AG09319 (cell line): ENCODE measurements at regions not wholly inside any gene's neighbourhood (a gene's known extent, or its start where the extent isn't known, plus 50 kb on each side); places are given as distances from the start of the nearest gene placed in this dataset.

Source experiments
- DNase-seq: peaks from one replicate; pipeline ENCODE4 v3.0.0-alpha.2; 2010; ENCODE audit warnings: low read depth; ENCODE audit errors: extremely low read depth
- TF ChIP-seq, protein P1 (sequence below): IDR thresholded peaks from 2 replicates; pipeline ENCODE4 v1.5.1; 2011; ENCODE audit warnings: low read depth, mild to moderate bottlenecking, inconsistent platforms, low read length, moderate library complexity

DNA sequence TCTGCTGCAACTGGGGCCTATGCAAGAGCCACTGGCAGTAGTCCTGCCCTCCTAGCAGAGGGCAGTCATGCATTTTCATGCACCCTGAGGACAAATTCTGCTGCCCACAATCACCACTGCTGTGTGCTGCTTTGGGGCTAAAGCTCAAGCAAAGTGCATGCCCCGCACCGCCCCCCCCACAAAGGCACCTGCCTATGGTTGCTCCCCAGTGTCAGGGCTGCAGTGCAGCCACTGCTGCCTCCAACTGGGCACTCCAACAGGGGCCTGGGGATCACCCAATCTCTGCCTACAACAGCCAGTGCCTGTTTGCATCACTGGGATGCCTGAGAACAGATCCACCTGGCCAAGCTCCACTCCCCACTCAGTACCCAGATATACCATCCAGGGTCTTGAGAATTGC is 417.0 kb downstream of the HTR7 start:
- TF ChIP-seq, protein P1, sequence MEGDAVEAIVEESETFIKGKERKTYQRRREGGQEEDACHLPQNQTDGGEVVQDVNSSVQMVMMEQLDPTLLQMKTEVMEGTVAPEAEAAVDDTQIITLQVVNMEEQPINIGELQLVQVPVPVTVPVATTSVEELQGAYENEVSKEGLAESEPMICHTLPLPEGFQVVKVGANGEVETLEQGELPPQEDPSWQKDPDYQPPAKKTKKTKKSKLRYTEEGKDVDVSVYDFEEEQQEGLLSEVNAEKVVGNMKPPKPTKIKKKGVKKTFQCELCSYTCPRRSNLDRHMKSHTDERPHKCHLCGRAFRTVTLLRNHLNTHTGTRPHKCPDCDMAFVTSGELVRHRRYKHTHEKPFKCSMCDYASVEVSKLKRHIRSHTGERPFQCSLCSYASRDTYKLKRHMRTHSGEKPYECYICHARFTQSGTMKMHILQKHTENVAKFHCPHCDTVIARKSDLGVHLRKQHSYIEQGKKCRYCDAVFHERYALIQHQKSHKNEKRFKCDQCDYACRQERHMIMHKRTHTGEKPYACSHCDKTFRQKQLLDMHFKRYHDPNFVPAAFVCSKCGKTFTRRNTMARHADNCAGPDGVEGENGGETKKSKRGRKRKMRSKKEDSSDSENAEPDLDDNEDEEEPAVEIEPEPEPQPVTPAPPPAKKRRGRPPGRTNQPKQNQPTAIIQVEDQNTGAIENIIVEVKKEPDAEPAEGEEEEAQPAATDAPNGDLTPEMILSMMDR, result no peak
- no peak for DNase-seq

- TF ChIP-seq, protein P1, result no peak
- no peak for DNase-seq
These were observed 414.5 kb downstream of the HTR7 start for GRCh38 chr10:90443342-90443741.

- DNase-seq, result no peak
- TF ChIP-seq, protein P1, result no peak
These were observed 410.0 kb downstream of the HTR7 start for GRCh38 chr10:90447831-90448230.

DNA sequence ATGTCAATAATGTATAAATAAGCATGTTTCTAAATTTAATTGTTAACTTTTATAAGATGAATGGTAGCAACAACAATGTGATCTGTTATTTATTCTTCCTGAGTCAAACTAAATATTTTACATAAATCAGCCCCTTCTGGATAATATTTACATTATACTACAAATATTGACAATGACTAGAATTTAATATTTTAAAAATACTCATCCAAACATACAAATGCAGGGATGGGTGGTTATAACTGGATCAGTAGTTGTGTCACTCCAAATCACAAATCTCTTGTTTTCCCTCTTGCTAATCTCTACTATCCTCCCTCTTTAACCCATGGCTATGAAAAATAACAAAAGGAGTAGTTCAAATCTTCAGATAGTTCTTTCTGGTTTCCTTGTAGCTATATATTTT is 407.0 kb downstream of the HTR7 start:
- no peak for DNase-seq
- TF ChIP-seq, protein P1, result no peak

GRCh38 chr10:90451283-90451682 is 406.6 kb downstream of the HTR7 start:
- TF ChIP-seq, protein P1, result no peak
- DNase-seq, result no peak

DNA sequence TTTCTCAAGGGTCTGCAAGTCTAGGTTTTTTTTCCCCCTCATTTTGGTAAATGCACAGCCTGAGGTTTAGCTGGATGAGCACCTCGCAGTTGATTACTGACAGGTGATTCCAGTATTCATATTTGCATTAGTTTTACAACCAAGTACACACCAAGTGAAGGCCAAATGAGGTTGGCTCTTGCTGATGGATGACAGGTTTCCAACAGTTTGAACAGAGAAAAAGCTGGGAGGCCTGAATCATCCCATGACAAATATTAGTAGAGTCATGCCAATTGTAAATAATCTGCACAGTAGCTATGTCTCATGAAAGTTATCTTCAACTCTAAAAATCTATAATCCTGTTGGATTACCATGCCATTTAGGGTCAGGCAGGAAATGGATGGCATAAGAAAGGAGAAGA is 399.8 kb downstream of the HTR7 start:
- no peak for DNase-seq
- TF ChIP-seq, protein P1, result no peak

DNA sequence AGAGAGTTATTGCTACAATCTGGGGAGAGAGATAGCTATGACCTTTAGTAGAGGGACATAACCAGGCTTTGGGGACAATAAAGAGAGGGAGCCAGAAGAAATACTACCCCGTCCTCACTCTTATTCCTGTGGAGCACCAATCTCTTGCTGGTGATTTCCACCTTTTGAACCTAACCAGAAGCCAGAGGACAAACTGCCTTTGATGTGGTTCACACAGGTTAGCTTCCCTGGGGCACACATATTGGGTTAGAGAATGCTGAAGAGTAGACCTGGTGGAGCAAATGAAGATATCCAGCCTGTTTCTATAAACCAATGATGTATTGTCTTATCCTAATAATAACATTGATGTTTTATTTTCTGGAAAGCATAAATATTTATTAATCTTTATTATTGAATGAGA is 399.3 kb downstream of the HTR7 start:
- TF ChIP-seq, protein P1, result no peak
- DNase-seq, result no peak
